ENCODE measurements at regions not wholly inside any gene's neighbourhood (a gene's known extent, or its start where the extent isn't known, plus 50 kb on each side); places are given as distances from the start of the nearest gene placed in this dataset.

GRCh38 chr2:171608168-171608567 lies 79.1 kb upstream of the DYNC1I2 start:
- Histone ChIP-seq H3K27ac (ENCODE audit: low read depth, low read length) (no peak overlapping the region), H3K18ac (ENCODE audit: low read length) (no peak overlapping the region), H4K8ac (ENCODE audit: low read depth, low read length) (no peak overlapping the region), H3K14ac (ENCODE audit: low read length) (no peak overlapping the region), H2BK5ac (ENCODE audit: low read depth, low read length, poor library complexity) (no peak overlapping the region), H3K4me2 (ENCODE audit: low read length) (no peak overlapping the region), H3K4me1 (ENCODE audit: control insufficient read depth in 1 of 2, insufficient read depth in 2 of 2, low read length in 2 of 2) (no peaks in the 10 kb centered on the region), H3K79me1 (ENCODE audit: low read length) (no peaks in the 10 kb centered on the region), H3K9me3 (ENCODE audit: insufficient read depth, low read depth, low read length) (peaks cover 3% of the 10 kb centered on the region), H3K27me3 (ENCODE audit: insufficient read depth, low read length) (no peaks in the 10 kb centered on the region), H4K91ac (ENCODE audit: low read depth, low read length) (no peak overlapping the region), H4K12ac (ENCODE audit: low read depth, low read length) (no peak overlapping the region), H3K4me3 (ENCODE audit: low read depth, low read length) (no peak overlapping the region), H3K79me2 (ENCODE audit: control insufficient read depth, insufficient read depth, low read length, poor library complexity) (no peaks in the 10 kb centered on the region), H2BK12ac (ENCODE audit: low read length) (no peak overlapping the region), H2AK5ac (ENCODE audit: low read length) (no peak overlapping the region), H3K4ac (ENCODE audit: low read depth, low read length) (no peak overlapping the region), H2BK120ac (ENCODE audit: insufficient read depth, low read length, poor library complexity) (no peak overlapping the region), H2AFZ (ENCODE audit: insufficient read depth, low read length, poor library complexity) (no peak overlapping the region), H3K9ac (ENCODE audit: low read length) (no peak overlapping the region), H3K36me3 (ENCODE audit: control insufficient read depth in 1 of 2, insufficient read depth in 2 of 2, low read length in 2 of 2) (no peaks in the 10 kb centered on the region), H3K23ac (ENCODE audit: low read length) (no peak overlapping the region)
- no peak for DNase-seq
- no CpG with 5 or more reads among the region's 2 CpGs for WGBS (ENCODE audit: extremely low coverage, insufficient coverage, insufficient read length)

DNA sequence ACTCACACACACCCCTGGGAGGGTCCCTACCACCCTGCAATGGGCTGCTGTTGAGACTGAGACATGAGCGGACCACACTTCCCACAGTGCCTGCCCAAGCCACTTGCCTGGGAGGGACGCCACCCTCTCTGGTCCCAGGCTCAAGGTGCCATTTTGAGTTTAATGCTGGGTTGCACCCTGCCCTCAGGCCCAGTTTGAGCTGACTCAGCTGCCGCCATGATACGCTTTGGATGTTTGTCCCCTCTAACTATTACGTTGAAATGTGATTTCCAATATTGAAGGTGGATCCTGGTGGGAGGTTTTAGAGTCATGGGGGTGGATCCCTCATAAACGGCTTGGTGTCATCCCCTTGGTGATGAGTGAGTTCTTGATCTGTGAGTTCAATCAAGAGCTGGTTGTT lies 76.4 kb upstream of the DYNC1I2 start:
- Histone ChIP-seq H3K14ac (ENCODE audit: low read length) (no peak overlapping the region), H2AK5ac (ENCODE audit: low read length) (no peak overlapping the region), H3K4ac (ENCODE audit: low read depth, low read length) (no peak overlapping the region), H2AFZ (ENCODE audit: insufficient read depth, low read length, poor library complexity) (no peak overlapping the region), H3K23ac (ENCODE audit: low read length) (no peak overlapping the region), H4K91ac (ENCODE audit: low read depth, low read length) (no peak overlapping the region), H3K18ac (ENCODE audit: low read length) (no peak overlapping the region), H3K4me3 (ENCODE audit: low read depth, low read length) (no peak overlapping the region), H3K79me1 (ENCODE audit: low read length) (no peaks in the 10 kb centered on the region), H3K27ac (ENCODE audit: low read depth, low read length) (no peak overlapping the region), H2BK12ac (ENCODE audit: low read length) (no peak overlapping the region), H3K9ac (ENCODE audit: low read length) (no peak overlapping the region), H2BK120ac (ENCODE audit: insufficient read depth, low read length, poor library complexity) (no peak overlapping the region), H3K9me3 (ENCODE audit: insufficient read depth, low read depth, low read length) (peaks cover 3% of the 10 kb centered on the region), H3K27me3 (ENCODE audit: insufficient read depth, low read length) (no peaks in the 10 kb centered on the region), H4K8ac (ENCODE audit: low read depth, low read length) (no peak overlapping the region), H4K12ac (ENCODE audit: low read depth, low read length) (no peak overlapping the region), H3K79me2 (ENCODE audit: control insufficient read depth, insufficient read depth, low read length, poor library complexity) (no peaks in the 10 kb centered on the region), H3K4me2 (ENCODE audit: low read length) (no peak overlapping the region), H3K36me3 (ENCODE audit: control insufficient read depth in 1 of 2, insufficient read depth in 2 of 2, low read length in 2 of 2) (no peaks in the 10 kb centered on the region), H2BK5ac (ENCODE audit: low read depth, low read length, poor library complexity) (no peak overlapping the region), H3K4me1 (ENCODE audit: control insufficient read depth in 1 of 2, insufficient read depth in 2 of 2, low read length in 2 of 2) (no peaks in the 10 kb centered on the region)
- no CpG with 5 or more reads among the region's 6 CpGs for WGBS (ENCODE audit: extremely low coverage, insufficient coverage, insufficient read length)
- DNase-seq = no peak

DNA sequence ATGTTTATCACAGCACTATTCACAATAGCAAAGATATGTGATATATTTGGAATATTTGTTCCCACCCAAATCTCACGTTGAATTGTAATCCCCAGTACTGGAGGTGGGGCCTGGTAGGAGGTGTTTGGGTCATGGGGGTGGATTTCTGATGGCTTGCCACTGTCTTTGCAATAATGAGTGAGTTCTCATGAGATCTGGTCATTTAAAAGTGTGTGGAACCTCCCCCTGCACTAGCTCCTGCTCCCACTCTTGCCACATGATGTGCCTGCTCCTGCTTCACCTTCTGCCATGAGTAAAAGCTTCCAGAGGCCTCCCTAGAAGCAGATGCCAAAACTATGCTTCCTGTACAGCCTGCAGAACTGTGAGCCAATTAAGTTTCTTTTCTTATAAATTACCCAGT lies 72.2 kb upstream of the DYNC1I2 start:
- no peak overlapping the region for H2BK120ac ChIP-seq (ENCODE audit: insufficient read depth, low read length, poor library complexity)
- no peak overlapping the region for H3K18ac ChIP-seq (ENCODE audit: low read length)
- no peak overlapping the region for H2BK12ac ChIP-seq (ENCODE audit: low read length)
- H2AK5ac ChIP-seq (ENCODE audit: low read length) = no peak overlapping the region
- no peak overlapping the region for H4K8ac ChIP-seq (ENCODE audit: low read depth, low read length)
- H3K4me2 ChIP-seq (ENCODE audit: low read length) = no peak overlapping the region
- H3K23ac ChIP-seq (ENCODE audit: low read length) = no peak overlapping the region
- no peak overlapping the region for H3K4me3 ChIP-seq (ENCODE audit: low read depth, low read length)
- H3K27ac ChIP-seq (ENCODE audit: low read depth, low read length) = no peak overlapping the region
- H3K9ac ChIP-seq (ENCODE audit: low read length) = no peak overlapping the region
- H2AFZ ChIP-seq (ENCODE audit: insufficient read depth, low read length, poor library complexity) = no peak overlapping the region
- WGBS (ENCODE audit: extremely low coverage, insufficient coverage, insufficient read length) = no CpG with 5 or more reads among the region's 1 CpG
- H3K4ac ChIP-seq (ENCODE audit: low read depth, low read length) = no peak overlapping the region
- H3K27me3 ChIP-seq (ENCODE audit: insufficient read depth, low read length) = no peaks in the 10 kb centered on the region
- H3K36me3 ChIP-seq (ENCODE audit: control insufficient read depth in 1 of 2, insufficient read depth in 2 of 2, low read length in 2 of 2) = no peaks in the 10 kb centered on the region
- no peak overlapping the region for H4K12ac ChIP-seq (ENCODE audit: low read depth, low read length)
- no peaks in the 10 kb centered on the region for H3K4me1 ChIP-seq (ENCODE audit: control insufficient read depth in 1 of 2, insufficient read depth in 2 of 2, low read length in 2 of 2)
- no peaks in the 10 kb centered on the region for H3K79me1 ChIP-seq (ENCODE audit: low read length)
- H3K79me2 ChIP-seq (ENCODE audit: control insufficient read depth, insufficient read depth, low read length, poor library complexity) = no peaks in the 10 kb centered on the region
- no peak overlapping the region for H4K91ac ChIP-seq (ENCODE audit: low read depth, low read length)
- no peak overlapping the region for H3K14ac ChIP-seq (ENCODE audit: low read length)
- no peak overlapping the region for H2BK5ac ChIP-seq (ENCODE audit: low read depth, low read length, poor library complexity)
- H3K9me3 ChIP-seq (ENCODE audit: insufficient read depth, low read depth, low read length) = peaks cover 1% of the 10 kb centered on the region
- no peak for DNase-seq

DNA sequence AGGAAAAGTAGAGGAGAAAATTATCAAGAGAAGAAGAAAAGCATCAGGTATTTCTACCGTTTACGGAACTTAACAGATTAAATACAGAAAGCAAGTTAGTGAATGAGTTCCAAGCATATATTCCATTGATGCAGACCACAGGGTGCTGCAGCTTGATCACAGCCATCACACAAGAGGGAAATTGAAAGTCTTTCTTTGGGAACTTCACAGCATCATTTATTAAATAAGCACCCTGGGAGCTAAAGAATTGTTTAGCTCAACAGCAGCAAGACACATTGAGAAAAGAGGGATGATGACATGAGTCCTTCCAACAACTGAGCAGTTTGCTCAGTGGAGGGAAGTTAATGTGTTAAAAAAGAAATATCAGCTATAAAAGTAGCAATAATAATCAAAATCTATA lies 69.3 kb upstream of the DYNC1I2 start:
- H3K79me2 ChIP-seq (ENCODE audit: control insufficient read depth, insufficient read depth, low read length, poor library complexity) = no peaks in the 10 kb centered on the region
- no peak overlapping the region for H2AFZ ChIP-seq (ENCODE audit: insufficient read depth, low read length, poor library complexity)
- no peak overlapping the region for H2BK12ac ChIP-seq (ENCODE audit: low read length)
- H3K4me2 ChIP-seq (ENCODE audit: low read length) = no peak overlapping the region
- no peak overlapping the region for H2BK120ac ChIP-seq (ENCODE audit: insufficient read depth, low read length, poor library complexity)
- H3K23ac ChIP-seq (ENCODE audit: low read length) = no peak overlapping the region
- H3K4me3 ChIP-seq (ENCODE audit: low read depth, low read length) = no peak overlapping the region
- H4K8ac ChIP-seq (ENCODE audit: low read depth, low read length) = no peak overlapping the region
- no peak overlapping the region for H4K12ac ChIP-seq (ENCODE audit: low read depth, low read length)
- no peaks in the 10 kb centered on the region for H3K79me1 ChIP-seq (ENCODE audit: low read length)
- no peaks in the 10 kb centered on the region for H3K9me3 ChIP-seq (ENCODE audit: insufficient read depth, low read depth, low read length)
- H4K91ac ChIP-seq (ENCODE audit: low read depth, low read length) = no peak overlapping the region
- no peak overlapping the region for H3K27ac ChIP-seq (ENCODE audit: low read depth, low read length)
- no peak overlapping the region for H2AK5ac ChIP-seq (ENCODE audit: low read length)
- H3K36me3 ChIP-seq (ENCODE audit: control insufficient read depth in 1 of 2, insufficient read depth in 2 of 2, low read length in 2 of 2) = no peaks in the 10 kb centered on the region
- H2BK5ac ChIP-seq (ENCODE audit: low read depth, low read length, poor library complexity) = no peak overlapping the region
- no peak overlapping the region for H3K9ac ChIP-seq (ENCODE audit: low read length)
- DNase-seq = no peak
- WGBS (ENCODE audit: extremely low coverage, insufficient coverage, insufficient read length) = no CpG with 5 or more reads among the region's 2 CpGs
- H3K27me3 ChIP-seq (ENCODE audit: insufficient read depth, low read length) = no peaks in the 10 kb centered on the region
- H3K18ac ChIP-seq (ENCODE audit: low read length) = no peak overlapping the region
- no peaks in the 10 kb centered on the region for H3K4me1 ChIP-seq (ENCODE audit: control insufficient read depth in 1 of 2, insufficient read depth in 2 of 2, low read length in 2 of 2)
- no peak overlapping the region for H3K14ac ChIP-seq (ENCODE audit: low read length)
- no peak overlapping the region for H3K4ac ChIP-seq (ENCODE audit: low read depth, low read length)
